ENCODE measurements at regions not wholly inside any gene's neighbourhood (a gene's known extent, or its start where the extent isn't known, plus 50 kb on each side); places are given as distances from the start of the nearest gene placed in this dataset.

- no peak for TF ChIP-seq CTCF (IDR thresholded peaks at IDR 0.05; ENCODE audit: low read depth, low read length)
- no peak for DNase-seq (ENCODE audit: extremely low read depth, low read depth)
Observed at GRCh38 chr20:39645131-39645530, 683.0 kb downstream of the DHX35 start.

- no peak for TF ChIP-seq CTCF (IDR thresholded peaks at IDR 0.05; ENCODE audit: low read depth, low read length)
- no peak for DNase-seq (ENCODE audit: extremely low read depth, low read depth)
Observed at GRCh38 chr20:39643292-39643691, 681.1 kb downstream of the DHX35 start.

- DNase-seq (ENCODE audit: extremely low read depth, low read depth) = no peak
- no peak for TF ChIP-seq CTCF (IDR thresholded peaks at IDR 0.05; ENCODE audit: low read depth, low read length)
Observed at GRCh38 chr20:39641423-39641822, 679.3 kb downstream of the DHX35 start.

GRCh38 chr20:39640147-39640546 is 678.0 kb downstream of the DHX35 start:
- no peak for DNase-seq (ENCODE audit: extremely low read depth, low read depth)
- no peak for TF ChIP-seq CTCF (IDR thresholded peaks at IDR 0.05; ENCODE audit: low read depth, low read length)

GRCh38 chr20:39638731-39639130 is 676.6 kb downstream of the DHX35 start:
- no peak for DNase-seq (ENCODE audit: extremely low read depth, low read depth)
- TF ChIP-seq CTCF (IDR thresholded peaks at IDR 0.05; ENCODE audit: low read depth, low read length) = no peak

- TF ChIP-seq CTCF (IDR thresholded peaks at IDR 0.05; ENCODE audit: low read depth, low read length) = no peak
- no peak for DNase-seq (ENCODE audit: extremely low read depth, low read depth)
Observed at GRCh38 chr20:39633689-39634088, 671.5 kb downstream of the DHX35 start.

- TF ChIP-seq CTCF (IDR thresholded peaks at IDR 0.05; ENCODE audit: low read depth, low read length) = no peak
- no peak for DNase-seq (ENCODE audit: extremely low read depth, low read depth)
Observed at GRCh38 chr20:39632757-39633156, 670.6 kb downstream of the DHX35 start.
